ENCODE measurements at regions not wholly inside any gene's neighbourhood (a gene's known extent, or its start where the extent isn't known, plus 50 kb on each side); places are given as distances from the start of the nearest gene placed in this dataset.

GRCh38 chr2:104410136-104410535 lies 443.8 kb upstream of the POU3F3 start:
- TF ChIP-seq CTCF (IDR thresholded peaks at IDR 0.05) = no peak
- no peak for TF ChIP-seq POLR2A (IDR thresholded peaks at IDR 0.05)

Data from Peyer's patch (tissue), 4 donors.